GM12891 (cell line): ENCODE measurements at regions not wholly inside any gene's neighbourhood (a gene's known extent, or its start where the extent isn't known, plus 50 kb on each side); places are given as distances from the start of the nearest gene placed in this dataset.

Source experiments
- PAX5 ChIP-seq: IDR thresholded peaks from 2 replicates; pipeline ENCODE4 v1.6.1; 2011; ENCODE audit warnings: low read length, moderate library complexity, mild to moderate bottlenecking; ENCODE audit not compliant: insufficient read depth, severe bottlenecking
- POLR2A ChIP-seq: IDR thresholded peaks from 2 replicates; pipeline ENCODE4 v1.6.1; 2011; ENCODE audit warnings: low read depth, low read length, control low read depth
- TAF1 ChIP-seq: IDR thresholded peaks from 2 replicates; pipeline ENCODE4 v1.6.1; 2011; ENCODE audit warnings: low read depth, low read length, control low read depth

DNA sequence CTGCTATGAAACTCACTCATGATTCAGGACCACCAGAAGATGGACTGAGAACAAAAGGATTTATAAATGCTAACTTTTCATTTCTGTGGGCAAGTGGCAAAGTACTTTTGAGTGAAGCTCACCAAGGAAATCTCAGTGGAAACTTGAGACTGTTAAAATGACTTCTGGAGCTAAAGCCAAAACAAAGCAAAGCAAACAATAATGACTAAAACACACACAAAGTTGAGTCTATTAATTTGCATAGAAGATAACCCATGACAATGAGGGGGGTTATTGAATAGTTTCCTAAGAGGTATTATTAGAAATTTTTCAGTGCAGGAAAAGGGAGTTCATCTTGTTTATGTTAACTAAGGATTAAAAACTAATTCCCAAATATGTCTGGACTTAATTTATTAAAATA is 612.8 kb upstream of the FAM174A start:
- no peak for TF ChIP-seq POLR2A
- no peak for TF ChIP-seq TAF1
- no peak for TF ChIP-seq PAX5
